ENCODE measurements at regions not wholly inside any gene's neighbourhood (a gene's known extent, or its start where the extent isn't known, plus 50 kb on each side); places are given as distances from the start of the nearest gene placed in this dataset.

DNA sequence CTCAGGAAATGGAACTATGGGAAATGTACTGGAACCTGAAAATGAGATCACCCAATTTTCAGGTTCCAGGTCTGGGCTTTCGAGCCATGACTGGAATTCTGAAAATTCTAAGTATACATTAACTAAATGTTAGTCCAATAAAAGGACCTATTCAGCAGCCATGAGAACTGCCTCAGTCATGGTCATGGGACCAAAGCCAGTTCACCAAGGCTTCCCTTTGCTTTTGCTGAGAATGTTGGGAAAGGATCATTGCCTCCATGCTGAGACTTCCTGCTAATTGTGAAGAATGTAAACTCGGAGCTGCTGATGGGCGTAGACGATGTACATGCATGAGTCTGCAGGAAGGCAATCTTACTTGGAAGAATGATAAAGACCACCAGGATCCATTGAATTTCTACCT is 624.4 kb upstream of the SOX11 start:
- no peak for DNase-seq (ENCODE audit: low read depth, low spot score)
- Histone ChIP-seq H4K20me1 (ENCODE audit: insufficient read depth) (no peaks in the 10 kb centered on the region), H3K4me2 (ENCODE audit: low read length) (no peak overlapping the region), H3K9ac (ENCODE audit: low read length) (no peak overlapping the region), H3K9me3 (ENCODE audit: control insufficient read depth in 1 of 2, insufficient read depth in 1 of 2, low read depth in 1 of 2, low read length in 2 of 2) (peaks cover 18 to 25% of the 10 kb centered on the region in 2 experiments; a peak in 2 of 4 replicates), H2AFZ (ENCODE audit: low read depth, low read length, poor library complexity, severe bottlenecking) (no peak overlapping the region), H3K36me3 (ENCODE audit: control insufficient read depth in 1 of 2, insufficient read depth in 2 of 2, low read length in 2 of 2) (no peaks in the 10 kb centered on the region), H3K27me3 (ENCODE audit: insufficient read depth, low read length) (no peaks in the 10 kb centered on the region), H3K79me2 (ENCODE audit: insufficient read depth, low read length) (no peaks in the 10 kb centered on the region), H3K4me3 (replicated peaks in 1 of 2; ENCODE audit: low read depth in 1 of 2, low read length in 2 of 2) (no peak overlapping the region), H3K27ac (ENCODE audit: low read depth, low read length) (no peak overlapping the region), H3K9me2 (ENCODE audit: insufficient read depth) (no peaks in the 10 kb centered on the region), H3K4me1 (ENCODE audit: control insufficient read depth in 1 of 2, insufficient read depth in 2 of 2, low read length in 2 of 2) (no peaks in the 10 kb centered on the region)
- CTCF ChIA-PET: no interaction called here
- TF ChIP-seq, protein P1, sequence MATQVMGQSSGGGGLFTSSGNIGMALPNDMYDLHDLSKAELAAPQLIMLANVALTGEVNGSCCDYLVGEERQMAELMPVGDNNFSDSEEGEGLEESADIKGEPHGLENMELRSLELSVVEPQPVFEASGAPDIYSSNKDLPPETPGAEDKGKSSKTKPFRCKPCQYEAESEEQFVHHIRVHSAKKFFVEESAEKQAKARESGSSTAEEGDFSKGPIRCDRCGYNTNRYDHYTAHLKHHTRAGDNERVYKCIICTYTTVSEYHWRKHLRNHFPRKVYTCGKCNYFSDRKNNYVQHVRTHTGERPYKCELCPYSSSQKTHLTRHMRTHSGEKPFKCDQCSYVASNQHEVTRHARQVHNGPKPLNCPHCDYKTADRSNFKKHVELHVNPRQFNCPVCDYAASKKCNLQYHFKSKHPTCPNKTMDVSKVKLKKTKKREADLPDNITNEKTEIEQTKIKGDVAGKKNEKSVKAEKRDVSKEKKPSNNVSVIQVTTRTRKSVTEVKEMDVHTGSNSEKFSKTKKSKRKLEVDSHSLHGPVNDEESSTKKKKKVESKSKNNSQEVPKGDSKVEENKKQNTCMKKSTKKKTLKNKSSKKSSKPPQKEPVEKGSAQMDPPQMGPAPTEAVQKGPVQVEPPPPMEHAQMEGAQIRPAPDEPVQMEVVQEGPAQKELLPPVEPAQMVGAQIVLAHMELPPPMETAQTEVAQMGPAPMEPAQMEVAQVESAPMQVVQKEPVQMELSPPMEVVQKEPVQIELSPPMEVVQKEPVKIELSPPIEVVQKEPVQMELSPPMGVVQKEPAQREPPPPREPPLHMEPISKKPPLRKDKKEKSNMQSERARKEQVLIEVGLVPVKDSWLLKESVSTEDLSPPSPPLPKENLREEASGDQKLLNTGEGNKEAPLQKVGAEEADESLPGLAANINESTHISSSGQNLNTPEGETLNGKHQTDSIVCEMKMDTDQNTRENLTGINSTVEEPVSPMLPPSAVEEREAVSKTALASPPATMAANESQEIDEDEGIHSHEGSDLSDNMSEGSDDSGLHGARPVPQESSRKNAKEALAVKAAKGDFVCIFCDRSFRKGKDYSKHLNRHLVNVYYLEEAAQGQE (IDR thresholded peaks at IDR 0.05; ENCODE audit: low read depth): no peak
- TF ChIP-seq RAD21 (IDR thresholded peaks at IDR 0.05; ENCODE audit: low read depth) (no peak), EZH2phosphoT487 (IDR thresholded peaks at IDR 0.05; ENCODE audit: borderline replicate concordance) (no peak), ZBTB33 (IDR thresholded peaks at IDR 0.05; ENCODE audit: extremely low read depth, insufficient replicate concordance, low read length) (no peak)
- TF ChIP-seq, protein P2, sequence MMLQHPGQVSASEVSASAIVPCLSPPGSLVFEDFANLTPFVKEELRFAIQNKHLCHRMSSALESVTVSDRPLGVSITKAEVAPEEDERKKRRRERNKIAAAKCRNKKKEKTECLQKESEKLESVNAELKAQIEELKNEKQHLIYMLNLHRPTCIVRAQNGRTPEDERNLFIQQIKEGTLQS (IDR thresholded peaks at IDR 0.05): no peak
- ATAC-seq: no peak
- intact Hi-C loops (cut with micrococcal nuclease): no loop called here
- POLR2A ChIA-PET: no interaction called here
- RAD21 ChIA-PET (ENCODE audit: low non-redundant PET in 1 of 2, low total read pairs in 2 of 2, uncharacterized antibody in 2 of 2, unreplicated experiment in 2 of 2): no interaction called here
- BruUV-seq (replicated peaks): no TSS peak
